Activated CD4-positive, alpha-beta T cell treated with anti-CD3 and anti-CD28 coated beads, Interleukin-2, amount 50 U/mL, for 24 hours (primary cell): ENCODE measurements at regions not wholly inside any gene's neighbourhood (a gene's known extent, or its start where the extent isn't known, plus 50 kb on each side); places are given as distances from the start of the nearest gene placed in this dataset.

Source experiments
- DNase-seq, 2 donors: peaks; one replicate each; pipeline ENCODE4 v3.0.0-alpha.2; 2020; ENCODE audit warnings: low read depth in 1 of 2, low spot score in 1 of 2

GRCh38 chr14:54172562-54172961, 215.9 kb upstream of the BMP4 start:
- no peak for DNase-seq

- DNase-seq, result no peak
Observed at GRCh38 chr14:54173802-54174201, 217.2 kb upstream of the BMP4 start.

- no peak for DNase-seq
Observed at GRCh38 chr14:54174457-54174856, 217.8 kb upstream of the BMP4 start.

GRCh38 chr14:54175298-54175942, 218.8 kb upstream of the BMP4 start:
- peak in 1 of 2 donors; percentile 40 for DNase-seq

- DNase-seq, result no peak
Observed at GRCh38 chr14:54177019-54177418, 219.8 kb upstream of the CDKN3 start.

- no peak for DNase-seq
Observed at GRCh38 chr14:54177641-54178621, 218.9 kb upstream of the CDKN3 start.

GRCh38 chr14:54182419-54183045, 214.3 kb upstream of the CDKN3 start:
- DNase-seq, result no peak

- no peak for DNase-seq
Observed at GRCh38 chr14:54186821-54187763, 209.7 kb upstream of the CDKN3 start.

- DNase-seq, result no peak
Observed at GRCh38 chr14:54188064-54188666, 208.6 kb upstream of the CDKN3 start.

- no peak for DNase-seq
Observed at GRCh38 chr14:54189333-54189732, 207.5 kb upstream of the CDKN3 start.

GRCh38 chr14:54189748-54190354, 207.0 kb upstream of the CDKN3 start:
- DNase-seq, result no peak

GRCh38 chr14:54191846-54192245, 205.0 kb upstream of the CDKN3 start:
- DNase-seq, result no peak

GRCh38 chr14:54192610-54193009, 204.2 kb upstream of the CDKN3 start:
- DNase-seq, result no peak

GRCh38 chr14:54193871-54194270, 202.9 kb upstream of the CDKN3 start:
- DNase-seq, result no peak

GRCh38 chr14:54194501-54194900, 202.3 kb upstream of the CDKN3 start:
- DNase-seq, result no peak

GRCh38 chr14:54197369-54197768, 199.4 kb upstream of the CDKN3 start:
- DNase-seq, result no peak

GRCh38 chr14:54200726-54201125, 196.1 kb upstream of the CDKN3 start:
- DNase-seq, result no peak

- no peak for DNase-seq
Observed at GRCh38 chr14:54202288-54202687, 194.5 kb upstream of the CDKN3 start.

GRCh38 chr14:54206516-54206915, 190.3 kb upstream of the CDKN3 start:
- DNase-seq, result no peak

GRCh38 chr14:54207075-54207474, 189.7 kb upstream of the CDKN3 start:
- no peak for DNase-seq
